ENCODE measurements at regions not wholly inside any gene's neighbourhood (a gene's known extent, or its start where the extent isn't known, plus 50 kb on each side); places are given as distances from the start of the nearest gene placed in this dataset.

DNA sequence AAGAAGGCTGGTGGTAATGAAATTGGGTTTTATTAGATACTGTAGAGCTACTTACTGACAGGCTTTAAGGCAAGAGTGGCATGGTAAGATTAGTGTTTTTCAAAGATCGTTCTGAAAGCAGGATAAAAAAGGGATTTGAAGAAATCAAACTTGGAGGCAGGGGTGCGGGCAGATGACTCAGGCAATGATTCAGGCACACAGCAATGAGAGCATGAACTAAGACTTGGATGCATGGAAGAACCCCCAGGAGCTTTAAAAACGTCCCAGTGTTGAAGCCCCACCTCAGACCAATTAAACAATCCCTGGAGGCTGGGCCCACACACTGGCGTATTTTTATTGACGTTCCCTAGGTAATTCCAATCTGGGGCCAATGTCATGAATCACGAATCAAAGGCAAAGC lies 102.5 kb downstream of the SREK1 start:
- no peak overlapping the region for H2BK120ac ChIP-seq (replicated peaks; ENCODE audit: low read depth, low read length)
- 88% methylated on average over 6 of the region's 6 CpGs; no CpG with 5 or more reads in 1 of the 2 experiments for WGBS, 2 experiments (ENCODE audit: extremely low coverage in 1 of 2, insufficient coverage in 1 of 2, insufficient read length in 1 of 2, insufficient replicate concordance in 2 of 2, low coverage in 1 of 2, low lambda C conversion rate in 2 of 2, missing lambda C conversion rate in 1 of 2)
- no peak overlapping the region for H4K5ac ChIP-seq (ENCODE audit: insufficient read length, low read depth, low read length)
- no peaks in the 10 kb centered on the region for H3K79me1 ChIP-seq (ENCODE audit: low read depth, low read length)
- no peak overlapping the region for H2BK12ac ChIP-seq (ENCODE audit: low read depth, low read length)
- no peak overlapping the region for H2BK15ac ChIP-seq (ENCODE audit: low read length)
- no peak overlapping the region for H3K9ac ChIP-seq (replicated peaks in 1 of 4; ENCODE audit: extremely low read depth in 1 of 4, low read depth in 3 of 4, low read length in 3 of 4)
- no peaks in the 10 kb centered on the region for H3K27me3 ChIP-seq (replicated peaks in 1 of 4; ENCODE audit: control insufficient read depth in 3 of 4, extremely low read depth in 1 of 4, insufficient read depth in 3 of 4, low read length in 3 of 4)
- no peak overlapping the region for H4K8ac ChIP-seq (ENCODE audit: extremely low read depth, insufficient read depth, low read length)
- no peaks in the 10 kb centered on the region for H3K36me3 ChIP-seq (ENCODE audit: control insufficient read depth in 2 of 4, insufficient read depth in 4 of 4, low read length in 3 of 4)
- H2AK5ac ChIP-seq (ENCODE audit: low read depth, low read length), result no peak overlapping the region
- no peaks in the 10 kb centered on the region for H4K20me1 ChIP-seq (replicated peaks in 1 of 2; ENCODE audit: control insufficient read depth in 1 of 2, insufficient read depth in 2 of 2, low read length in 2 of 2)
- DNase-seq (ENCODE audit: low read depth in 1 of 2, low spot score in 2 of 2) (no peak), FAIRE-seq (no peak)
- peaks cover 0 to 3% (median 1%) of the 10 kb centered on the region in 4 experiments; a peak in 1 of 7 replicates for H3K4me1 ChIP-seq (replicated peaks in 1 of 4; ENCODE audit: control insufficient read depth in 3 of 4, insufficient read depth in 4 of 4, low read length in 3 of 4)
- TF ChIP-seq RBBP5 (IDR thresholded peaks at IDR 0.05; ENCODE audit: borderline replicate concordance, low read depth, low read length) (no peak), SIN3A (conservative IDR thresholded peaks at IDR 0.05 in 1 of 2, IDR thresholded peaks at IDR 0.05 in 1 of 2; ENCODE audit: low read depth in 1 of 2, low read length in 2 of 2) (no peak), KDM5A (IDR thresholded peaks at IDR 0.05; ENCODE audit: low read length) (no peak), CHD2 (IDR thresholded peaks at IDR 0.05; ENCODE audit: low read length) (no peak), EP300 (IDR thresholded peaks at IDR 0.05; ENCODE audit: borderline replicate concordance in 1 of 2, low read depth in 2 of 2, low read length in 2 of 2) (no peak), CTBP2 (IDR thresholded peaks at IDR 0.05; ENCODE audit: borderline replicate concordance, insufficient read depth, insufficient read length, low read length) (no peak), SIRT6 (IDR thresholded peaks at IDR 0.05; ENCODE audit: low read length) (no peak)
- TF ChIP-seq, protein P1, sequence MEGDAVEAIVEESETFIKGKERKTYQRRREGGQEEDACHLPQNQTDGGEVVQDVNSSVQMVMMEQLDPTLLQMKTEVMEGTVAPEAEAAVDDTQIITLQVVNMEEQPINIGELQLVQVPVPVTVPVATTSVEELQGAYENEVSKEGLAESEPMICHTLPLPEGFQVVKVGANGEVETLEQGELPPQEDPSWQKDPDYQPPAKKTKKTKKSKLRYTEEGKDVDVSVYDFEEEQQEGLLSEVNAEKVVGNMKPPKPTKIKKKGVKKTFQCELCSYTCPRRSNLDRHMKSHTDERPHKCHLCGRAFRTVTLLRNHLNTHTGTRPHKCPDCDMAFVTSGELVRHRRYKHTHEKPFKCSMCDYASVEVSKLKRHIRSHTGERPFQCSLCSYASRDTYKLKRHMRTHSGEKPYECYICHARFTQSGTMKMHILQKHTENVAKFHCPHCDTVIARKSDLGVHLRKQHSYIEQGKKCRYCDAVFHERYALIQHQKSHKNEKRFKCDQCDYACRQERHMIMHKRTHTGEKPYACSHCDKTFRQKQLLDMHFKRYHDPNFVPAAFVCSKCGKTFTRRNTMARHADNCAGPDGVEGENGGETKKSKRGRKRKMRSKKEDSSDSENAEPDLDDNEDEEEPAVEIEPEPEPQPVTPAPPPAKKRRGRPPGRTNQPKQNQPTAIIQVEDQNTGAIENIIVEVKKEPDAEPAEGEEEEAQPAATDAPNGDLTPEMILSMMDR (IDR thresholded peaks at IDR 0.05; ENCODE audit: control extremely low read depth in 1 of 3, insufficient read depth in 1 of 3, low read depth in 1 of 3, low read length in 3 of 3), result no peak
- no peak overlapping the region for H3K4ac ChIP-seq (replicated peaks; ENCODE audit: insufficient read length, low read depth, low read length)
- ChIA-PET CTCF (ENCODE audit: partially characterized antibody) (interaction anchor here (1.0 to 1.2 kb wide), 2 partner anchors 62 to 511 kb away, joined by 3 read pairs; no protein-coding TSS in a partner anchor), POLR2A (ENCODE audit: partially characterized antibody) (no interaction called here)
- H3K9me3 ChIP-seq (ENCODE audit: insufficient read depth in 2 of 2, low read depth in 1 of 2, low read length in 1 of 2), result no peaks in the 10 kb centered on the region
- H2BK20ac ChIP-seq (ENCODE audit: low read length), result no peak overlapping the region
- no peak overlapping the region for H3K27ac ChIP-seq (ENCODE audit: low read depth, low read length)
- H3K4me3 ChIP-seq (ENCODE audit: extremely low read depth in 1 of 4, insufficient read depth in 2 of 4, low read depth in 3 of 4, low read length in 4 of 4), result no peak overlapping the region
- H2AFZ ChIP-seq (ENCODE audit: low read length), result no peak overlapping the region
- H3K23me2 ChIP-seq (ENCODE audit: low read depth, low read length), result no peaks in the 10 kb centered on the region
- H3K79me2 ChIP-seq (ENCODE audit: control insufficient read depth in 1 of 2, insufficient read depth in 2 of 2, low read length in 2 of 2), result no peaks in the 10 kb centered on the region
- H4K91ac ChIP-seq (replicated peaks; ENCODE audit: insufficient read length, low read length), result no peak overlapping the region
- H3K18ac ChIP-seq (ENCODE audit: extremely low read depth, low read length), result no peak overlapping the region
- no peak overlapping the region for H3K56ac ChIP-seq (replicated peaks; ENCODE audit: insufficient read length, low read depth, low read length)
- H3K23ac ChIP-seq (ENCODE audit: insufficient read length), result no peak overlapping the region
- no peak overlapping the region for H2BK5ac ChIP-seq (ENCODE audit: low read depth, low read length)
- no peak overlapping the region for H3K14ac ChIP-seq (ENCODE audit: insufficient read length)
- no peak overlapping the region for H3K4me2 ChIP-seq (ENCODE audit: insufficient read depth in 1 of 2, low read depth in 2 of 2, low read length in 2 of 2)
